GM12878 (cell line): ENCODE measurements at regions not wholly inside any gene's neighbourhood (a gene's known extent, or its start where the extent isn't known, plus 50 kb on each side); places are given as distances from the start of the nearest gene placed in this dataset.

ENCODE experiments used
- ATAC-seq: fragments of 200-7000 bp; cut with Tn5 transposase; 3 replicates; pipeline ENCODE4 v1.9.1; 2020; ENCODE audit warnings: mild to moderate bottlenecking, moderate library complexity
- BruUV-seq: library from RNA; stranded (reverse); fragments of 400-500 nt; replicated peaks from 2 replicates; lab custom pipeline; 2021; lab: Mats Ljungman, UMichigan
- CTCF ChIA-PET: fragments of 300-600 bp; sonication (Branson Sonifier 250); formaldehyde crosslinking; extraction: SDS; loops from one replicate; lab custom pipeline; 2021; ENCODE audit warnings: inconsistent platforms; lab: Yijun Ruan, JAX
- POLR2A ChIA-PET: fragments of 350-600 bp; formaldehyde crosslinking; extraction: SDS; loops from one replicate; lab custom pipeline; 2021; ENCODE audit warnings: inconsistent platforms; lab: Charles Lee
- RAD21 ChIA-PET: fragments of 300-600 bp; sonication (Branson Sonifier 250); formaldehyde crosslinking; loops from one replicate; lab custom pipeline; 2023; ENCODE audit warnings: antibody characterized with exemption; ENCODE audit not compliant: unreplicated experiment; lab: Charles Lee
- SMC1A ChIA-PET: fragments of 300-600 bp; sonication (Branson Sonifier 250); formaldehyde crosslinking; loops from one replicate; lab custom pipeline; 2023; ENCODE audit not compliant: unreplicated experiment, uncharacterized antibody; lab: Charles Lee
- DNase-seq: peaks from one replicate; pipeline ENCODE4 v3.0.0-alpha.2; 2011; ENCODE audit warnings: low read depth, low spot score
- FAIRE-seq: peaks from 3 replicates; lab custom pipeline; 2011; peaks lifted over from hg19 to GRCh38; lab: Jason Lieb, UNC
- H2AFZ ChIP-seq: 2 replicates; pipeline ENCODE4 v1.6.0; 2011; ENCODE audit warnings: low read depth, low read length, control low read depth; ENCODE audit not compliant: control insufficient read depth
- H3K27ac ChIP-seq: 2 replicates; pipeline ENCODE4 v1.5.1; 2011; ENCODE audit warnings: control low read depth; ENCODE audit not compliant: control insufficient read depth, insufficient read depth
- H3K27me3 ChIP-seq, 2 experiments: replicated peaks in 1 of 2; 2 replicates each; pipeline versions ENCODE4 v1.6.0 to v1.6.1; 2011; ENCODE audit warnings: low read length in 1 of 2; ENCODE audit not compliant: control insufficient read depth in 2 of 2, insufficient read depth in 2 of 2
- H3K36me3 ChIP-seq, 2 experiments: 2 replicates each; pipeline ENCODE4 v1.5.1; 2011; ENCODE audit warnings: low read length in 1 of 2; ENCODE audit not compliant: control insufficient read depth in 2 of 2, insufficient read depth in 2 of 2
- H3K4me1 ChIP-seq: 2 replicates; pipeline ENCODE4 v1.6.1; 2011; ENCODE audit warnings: mild to moderate bottlenecking, low read length, moderate library complexity, mixed read lengths; ENCODE audit not compliant: control insufficient read depth, insufficient read depth
- H3K4me2 ChIP-seq: 2 replicates; pipeline ENCODE4 v1.6.0; 2011; ENCODE audit warnings: control low read depth; ENCODE audit not compliant: control insufficient read depth, insufficient read depth
- H3K4me3 ChIP-seq: fragments of 200-600 bp; sonication (generic); 2 replicates; pipeline ENCODE4 v1.5.1; 2016
- H3K79me2 ChIP-seq: 2 replicates; pipeline ENCODE4 v1.6.0; 2011; ENCODE audit warnings: low read length; ENCODE audit not compliant: control insufficient read depth, insufficient read depth
- H3K9ac ChIP-seq: 2 replicates; pipeline ENCODE4 v1.8.0; 2011; ENCODE audit warnings: low read length, control low read depth, mixed read lengths; ENCODE audit not compliant: control insufficient read depth, insufficient read depth
- H3K9me3 ChIP-seq: replicated peaks from 3 replicates; pipeline ENCODE4 v1.5.1; 2011; ENCODE audit warnings: mild to moderate bottlenecking, low read length; ENCODE audit not compliant: control insufficient read depth, insufficient read depth
- H4K20me1 ChIP-seq: 2 replicates; pipeline ENCODE4 v1.6.0; 2011; ENCODE audit not compliant: control insufficient read depth, insufficient read depth
- ASH2L ChIP-seq: fragments of 300-600, 200-600 bp; sonication (generic); IDR thresholded peaks from 2 replicates; pipeline ENCODE4 v1.6.1; 2017; ENCODE audit warnings: low read depth, mild to moderate bottlenecking, borderline replicate concordance
- BCL11A ChIP-seq: IDR thresholded peaks from 2 replicates; pipeline ENCODE4 v1.6.1; 2011; ENCODE audit warnings: low read depth, low read length
- FOXM1 ChIP-seq: IDR thresholded peaks from 2 replicates; pipeline ENCODE4 v1.6.1; 2012; ENCODE audit warnings: low read depth, mild to moderate bottlenecking, inconsistent platforms, low read length, moderate library complexity
- HCFC1 ChIP-seq: fragments of 150-350 bp; IDR thresholded peaks from 2 replicates; pipeline ENCODE4 v1.6.1; 2014; ENCODE audit warnings: low read length
- JUND ChIP-seq: IDR thresholded peaks from 2 replicates; pipeline ENCODE4 v1.6.1; 2012; ENCODE audit warnings: low read depth, mild to moderate bottlenecking, low read length, improper control_type of control experiment, moderate library complexity
- KAT2A ChIP-seq: conservative IDR thresholded peaks from 2 replicates; pipeline ENCODE4 v1.6.1; 2011; ENCODE audit warnings: low read depth, low read length; ENCODE audit not compliant: control insufficient read depth
- MLLT1 ChIP-seq: fragments of 450-650 bp; IDR thresholded peaks from 2 replicates; pipeline ENCODE4 v1.6.1; 2016; ENCODE audit warnings: mild to moderate bottlenecking
- REST ChIP-seq: IDR thresholded peaks from 2 replicates; pipeline ENCODE4 v1.6.1; 2012; ENCODE audit warnings: mild to moderate bottlenecking, low read depth, low read length
- SMAD5 ChIP-seq: IDR thresholded peaks from 2 replicates; pipeline ENCODE4 v1.6.1; 2016; ENCODE audit warnings: antibody characterized with exemption, low read depth
- TARDBP ChIP-seq: IDR thresholded peaks from 2 replicates; pipeline ENCODE4 v1.6.1; 2016; ENCODE audit warnings: borderline replicate concordance
- ZNF384 ChIP-seq: IDR thresholded peaks from 2 replicates; pipeline ENCODE4 v1.6.1; 2012; ENCODE audit warnings: low read depth, mild to moderate bottlenecking, low read length, improper control_type of control experiment, borderline replicate concordance
- WGBS: methylation state at CpG from one replicate; pipeline ENCODE4 v1.1.6; 2016; ENCODE audit warnings: low lambda C conversion rate; ENCODE audit not compliant: insufficient replicate concordance, insufficient coverage; ENCODE audit errors: missing lambda C conversion rate; 5-methylcytosine and 5-hydroxymethylcytosine counted together
- in situ Hi-C: fragments of 300-500 bp; cut with MboI; formaldehyde crosslinking; loops from 9 replicates; pipeline ENCODE4 v1.14.3; 2018; ENCODE audit warnings: mixed read lengths
- intact Hi-C: fragments of 100-400 bp; cut with micrococcal nuclease; formaldehyde crosslinking; loops from one replicate; pipeline ENCODE4 v1.14.2; 2022; ENCODE audit not compliant: unreplicated experiment
- TF ChIP-seq, protein P1 (sequence below): fragments of 450-650 bp; IDR thresholded peaks from 2 replicates; pipeline ENCODE4 v1.6.1; 2017; ENCODE audit warnings: antibody characterized with exemption, mild to moderate bottlenecking, moderate library complexity
- TF ChIP-seq, protein P2 (sequence below): fragments of 450-650 bp; IDR thresholded peaks from 2 replicates; pipeline ENCODE4 v1.6.1; 2016; ENCODE audit warnings: mild to moderate bottlenecking
- TF ChIP-seq, protein P3 (sequence below): IDR thresholded peaks from 2 replicates; pipeline ENCODE4 v1.6.1; 2012; ENCODE audit warnings: low read depth, low read length, improper control_type of control experiment

GRCh38 chr4:135238940-135239339 is 1037.4 kb upstream of the PABPC4L start (continued):
- no peak for TF ChIP-seq ASH2L
- TF ChIP-seq HCFC1 = no peak
- no peak for TF ChIP-seq SMAD5
- TF ChIP-seq, all 136 proteins: peak for 0

GRCh38 chr4:135236048-135236447 is 1034.5 kb upstream of the PABPC4L start:
- H3K27me3 ChIP-seq = no peaks in the 10 kb centered on the region
- ATAC-seq (no peak), FAIRE-seq (no peak), DNase-seq (no peak)
- WGBS = 0% methylated on average over 1 of the region's 1 CpG
- no peaks in the 10 kb centered on the region for H3K9me3 ChIP-seq
- H3K4me2 ChIP-seq = no peak overlapping the region
- no TSS peak for BruUV-seq
- ChIA-PET POLR2A (no interaction called here), SMC1A (no interaction called here), RAD21 (no interaction called here), CTCF (no interaction called here)
- no peaks in the 10 kb centered on the region for H3K4me1 ChIP-seq
- H3K4me3 ChIP-seq = no peak overlapping the region
- no peak overlapping the region for H3K9ac ChIP-seq
- intact Hi-C loops = no loop called here
- no peak overlapping the region for H2AFZ ChIP-seq
- no peaks in the 10 kb centered on the region for H4K20me1 ChIP-seq
- no peak overlapping the region for H3K27ac ChIP-seq
- no peaks in the 10 kb centered on the region for H3K79me2 ChIP-seq
- H3K36me3 ChIP-seq = no peaks in the 10 kb centered on the region
- in situ Hi-C loops = no loop called here
- TF ChIP-seq KAT2A = no peak
- TF ChIP-seq ZNF384 = no peak
- no peak for TF ChIP-seq MLLT1
- TF ChIP-seq, protein P1, sequence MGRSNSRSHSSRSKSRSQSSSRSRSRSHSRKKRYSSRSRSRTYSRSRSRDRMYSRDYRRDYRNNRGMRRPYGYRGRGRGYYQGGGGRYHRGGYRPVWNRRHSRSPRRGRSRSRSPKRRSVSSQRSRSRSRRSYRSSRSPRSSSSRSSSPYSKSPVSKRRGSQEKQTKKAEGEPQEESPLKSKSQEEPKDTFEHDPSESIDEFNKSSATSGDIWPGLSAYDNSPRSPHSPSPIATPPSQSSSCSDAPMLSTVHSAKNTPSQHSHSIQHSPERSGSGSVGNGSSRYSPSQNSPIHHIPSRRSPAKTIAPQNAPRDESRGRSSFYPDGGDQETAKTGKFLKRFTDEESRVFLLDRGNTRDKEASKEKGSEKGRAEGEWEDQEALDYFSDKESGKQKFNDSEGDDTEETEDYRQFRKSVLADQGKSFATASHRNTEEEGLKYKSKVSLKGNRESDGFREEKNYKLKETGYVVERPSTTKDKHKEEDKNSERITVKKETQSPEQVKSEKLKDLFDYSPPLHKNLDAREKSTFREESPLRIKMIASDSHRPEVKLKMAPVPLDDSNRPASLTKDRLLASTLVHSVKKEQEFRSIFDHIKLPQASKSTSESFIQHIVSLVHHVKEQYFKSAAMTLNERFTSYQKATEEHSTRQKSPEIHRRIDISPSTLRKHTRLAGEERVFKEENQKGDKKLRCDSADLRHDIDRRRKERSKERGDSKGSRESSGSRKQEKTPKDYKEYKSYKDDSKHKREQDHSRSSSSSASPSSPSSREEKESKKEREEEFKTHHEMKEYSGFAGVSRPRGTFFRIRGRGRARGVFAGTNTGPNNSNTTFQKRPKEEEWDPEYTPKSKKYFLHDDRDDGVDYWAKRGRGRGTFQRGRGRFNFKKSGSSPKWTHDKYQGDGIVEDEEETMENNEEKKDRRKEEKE = no peak
- TF ChIP-seq BCL11A = no peak
- no peak for TF ChIP-seq FOXM1
- TF ChIP-seq, protein P2, sequence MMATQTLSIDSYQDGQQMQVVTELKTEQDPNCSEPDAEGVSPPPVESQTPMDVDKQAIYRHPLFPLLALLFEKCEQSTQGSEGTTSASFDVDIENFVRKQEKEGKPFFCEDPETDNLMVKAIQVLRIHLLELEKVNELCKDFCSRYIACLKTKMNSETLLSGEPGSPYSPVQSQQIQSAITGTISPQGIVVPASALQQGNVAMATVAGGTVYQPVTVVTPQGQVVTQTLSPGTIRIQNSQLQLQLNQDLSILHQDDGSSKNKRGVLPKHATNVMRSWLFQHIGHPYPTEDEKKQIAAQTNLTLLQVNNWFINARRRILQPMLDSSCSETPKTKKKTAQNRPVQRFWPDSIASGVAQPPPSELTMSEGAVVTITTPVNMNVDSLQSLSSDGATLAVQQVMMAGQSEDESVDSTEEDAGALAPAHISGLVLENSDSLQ = no peak
- TF ChIP-seq, protein P3, sequence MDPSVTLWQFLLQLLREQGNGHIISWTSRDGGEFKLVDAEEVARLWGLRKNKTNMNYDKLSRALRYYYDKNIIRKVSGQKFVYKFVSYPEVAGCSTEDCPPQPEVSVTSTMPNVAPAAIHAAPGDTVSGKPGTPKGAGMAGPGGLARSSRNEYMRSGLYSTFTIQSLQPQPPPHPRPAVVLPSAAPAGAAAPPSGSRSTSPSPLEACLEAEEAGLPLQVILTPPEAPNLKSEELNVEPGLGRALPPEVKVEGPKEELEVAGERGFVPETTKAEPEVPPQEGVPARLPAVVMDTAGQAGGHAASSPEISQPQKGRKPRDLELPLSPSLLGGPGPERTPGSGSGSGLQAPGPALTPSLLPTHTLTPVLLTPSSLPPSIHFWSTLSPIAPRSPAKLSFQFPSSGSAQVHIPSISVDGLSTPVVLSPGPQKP = no peak
- no peak for TF ChIP-seq REST
- TF ChIP-seq TARDBP = no peak
- TF ChIP-seq JUND = no peak
